Upper lobe of left lung (tissue), 6 donors: ENCODE measurements at regions not wholly inside any gene's neighbourhood (a gene's known extent, or its start where the extent isn't known, plus 50 kb on each side); places are given as distances from the start of the nearest gene placed in this dataset.

Experiments
- ATAC-seq, 2 donors: fragments of 200-7000 bp; cut with Tn5 transposase; one replicate each; pipeline ENCODE4 v1.9.1; 2022; ENCODE audit warnings: mild to moderate bottlenecking in 2 of 2, moderate library complexity in 2 of 2; ENCODE audit not compliant: low FRiP score in 2 of 2
- DNase-seq, 2 donors: peaks; one replicate each; pipeline ENCODE4 v3.0.0-alpha.2; 2019 to 2020
- H3K27ac ChIP-seq, 4 donors: fragments of 200-600 bp; sonication (generic); one replicate each; pipeline ENCODE4 v1.5.1; 2016 to 2019
- H3K27me3 ChIP-seq, 4 donors: fragments of 200-600 bp; sonication (generic); one replicate each; pipeline ENCODE4 v1.5.1; 2017 to 2019
- H3K36me3 ChIP-seq, 4 donors: fragments of 200-600 bp; sonication (generic); one replicate each; pipeline ENCODE4 v1.5.1; 2016 to 2019
- H3K4me1 ChIP-seq, 4 donors: fragments of 200-600 bp; sonication (generic); one replicate each; pipeline ENCODE4 v1.5.1; 2018 to 2019
- H3K4me3 ChIP-seq, 4 donors: fragments of 200-600 bp; sonication (generic); one replicate each; pipeline ENCODE4 v1.5.1; 2017 to 2019; ENCODE audit warnings: mild to moderate bottlenecking in 2 of 4, moderate library complexity in 1 of 4
- H3K9me3 ChIP-seq, 4 donors: fragments of 200-600 bp; sonication (generic); one replicate each; pipeline ENCODE4 v1.5.1; 2018 to 2019
- EP300 ChIP-seq, 4 donors: sonication (generic); formaldehyde crosslinking; IDR thresholded peaks; one replicate each; pipeline ENCODE4 v1.5.1; 2017; ENCODE audit warnings: antibody characterized with exemption in 4 of 4, control low read depth in 2 of 4
- POLR2A ChIP-seq, 4 donors: fragments of 450-650 bp; IDR thresholded peaks; one replicate each; pipeline ENCODE4 v1.5.1; 2016 to 2017; ENCODE audit warnings: antibody characterized with exemption in 4 of 4, mild to moderate bottlenecking in 2 of 4
- POLR2AphosphoS5 ChIP-seq, 2 donors: sonication (generic); formaldehyde crosslinking; IDR thresholded peaks; one replicate each; pipeline ENCODE4 v1.5.1; 2017; ENCODE audit warnings: antibody characterized with exemption in 2 of 2
- WGBS, 2 donors: methylation state at CpG; one replicate each; pipeline ENCODE4 v1.1.5; 2017 to 2018; 5-methylcytosine and 5-hydroxymethylcytosine counted together
- TF ChIP-seq, protein P1 (sequence below), 6 experiments: fragments of 450-650 bp in 4 of 6; fragments of 200-600 bp in 2 of 6; sonication (generic) in 2 of 6; IDR thresholded peaks; one replicate each; pipeline ENCODE4 v1.5.1; 2016 to 2019; ENCODE audit warnings: antibody characterized with exemption in 6 of 6
- donor health status: DM: no; HTN: no; CAD: no; lungs with moderate emphysema.
- donor health status: DM: no; HTN: yes; CAD: no; lungs with severe emphysema.

DNA sequence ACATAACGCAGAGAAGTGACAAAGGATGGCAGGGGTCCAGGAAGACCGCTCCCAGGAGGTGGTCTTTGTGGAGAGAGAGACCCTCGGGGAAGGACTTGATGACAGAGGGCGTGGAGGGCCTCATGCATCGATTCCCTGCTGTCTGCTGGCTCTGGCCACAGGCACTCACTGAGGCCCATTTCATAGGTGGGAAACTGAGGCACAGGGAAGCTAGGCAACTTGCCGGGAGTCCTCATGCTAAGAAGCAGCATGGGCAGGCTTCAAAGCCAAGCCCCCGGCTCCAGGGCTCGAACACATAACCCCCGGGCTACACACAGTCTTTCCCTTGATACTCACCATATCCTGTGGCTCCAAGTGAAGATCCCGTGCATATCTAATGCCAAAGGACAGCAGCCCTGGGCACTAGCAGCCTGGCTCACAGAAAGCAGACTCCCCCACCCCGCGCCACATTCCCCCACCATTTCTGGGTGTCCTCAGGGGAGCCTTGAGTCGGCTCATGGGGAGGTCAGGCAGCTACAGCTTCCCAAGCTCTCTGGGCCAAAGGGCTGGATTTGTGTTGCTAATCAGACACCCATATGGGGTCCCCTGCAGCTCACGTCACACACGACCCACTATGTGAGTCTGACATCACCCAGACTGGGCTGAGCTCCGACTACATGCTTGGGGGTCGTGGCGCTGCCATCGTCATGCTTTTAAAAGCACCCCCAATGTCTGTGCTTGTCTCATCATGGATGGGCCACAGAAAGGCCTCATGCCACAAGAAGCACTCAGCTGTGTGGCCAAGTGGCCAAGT, 130.9 kb upstream of the PMEPA1 start:
- no peaks in the 10 kb centered on the region for H3K27me3 ChIP-seq
- H3K4me1 ChIP-seq = no peaks in the 10 kb centered on the region
- ATAC-seq (no peak), DNase-seq (no peak)
- 88 to 89% methylated on average over 18 to 19 of the region's 19 CpGs for WGBS, 2 donors
- H3K36me3 ChIP-seq = no peaks in the 10 kb centered on the region
- no peaks in the 10 kb centered on the region for H3K9me3 ChIP-seq
- TF ChIP-seq POLR2AphosphoS5 (IDR thresholded peaks at IDR 0.05) = no peak
- TF ChIP-seq POLR2A (IDR thresholded peaks at IDR 0.05) = no peak
- TF ChIP-seq, protein P1, sequence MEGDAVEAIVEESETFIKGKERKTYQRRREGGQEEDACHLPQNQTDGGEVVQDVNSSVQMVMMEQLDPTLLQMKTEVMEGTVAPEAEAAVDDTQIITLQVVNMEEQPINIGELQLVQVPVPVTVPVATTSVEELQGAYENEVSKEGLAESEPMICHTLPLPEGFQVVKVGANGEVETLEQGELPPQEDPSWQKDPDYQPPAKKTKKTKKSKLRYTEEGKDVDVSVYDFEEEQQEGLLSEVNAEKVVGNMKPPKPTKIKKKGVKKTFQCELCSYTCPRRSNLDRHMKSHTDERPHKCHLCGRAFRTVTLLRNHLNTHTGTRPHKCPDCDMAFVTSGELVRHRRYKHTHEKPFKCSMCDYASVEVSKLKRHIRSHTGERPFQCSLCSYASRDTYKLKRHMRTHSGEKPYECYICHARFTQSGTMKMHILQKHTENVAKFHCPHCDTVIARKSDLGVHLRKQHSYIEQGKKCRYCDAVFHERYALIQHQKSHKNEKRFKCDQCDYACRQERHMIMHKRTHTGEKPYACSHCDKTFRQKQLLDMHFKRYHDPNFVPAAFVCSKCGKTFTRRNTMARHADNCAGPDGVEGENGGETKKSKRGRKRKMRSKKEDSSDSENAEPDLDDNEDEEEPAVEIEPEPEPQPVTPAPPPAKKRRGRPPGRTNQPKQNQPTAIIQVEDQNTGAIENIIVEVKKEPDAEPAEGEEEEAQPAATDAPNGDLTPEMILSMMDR (IDR thresholded peaks at IDR 0.05) = no peak
- TF ChIP-seq EP300 (IDR thresholded peaks at IDR 0.05) = no peak
- no peak overlapping the region for H3K4me3 ChIP-seq
- H3K27ac ChIP-seq = no peak overlapping the region

DNA sequence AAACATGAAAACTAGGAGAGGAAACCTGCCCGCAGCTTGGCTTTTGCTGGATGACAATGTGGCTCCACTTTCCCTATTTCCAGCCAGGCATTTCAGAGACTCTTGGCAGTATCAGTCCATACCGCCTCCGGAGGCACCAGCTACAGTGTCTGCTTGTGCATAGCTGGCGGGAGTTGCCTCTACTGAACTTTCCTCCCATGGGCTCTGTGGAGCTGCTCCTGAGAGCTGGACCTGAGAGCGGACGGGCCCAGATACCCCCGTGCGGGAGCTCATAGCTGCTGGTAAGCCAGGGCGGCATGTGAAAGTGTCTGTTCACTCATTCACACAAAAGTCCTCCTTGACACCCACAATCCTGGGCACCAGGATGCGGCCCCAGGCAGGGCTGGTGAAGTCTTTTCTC, 130.3 kb upstream of the PMEPA1 start:
- no peaks in the 10 kb centered on the region for H3K36me3 ChIP-seq
- no peak overlapping the region for H3K27ac ChIP-seq
- no peak overlapping the region for H3K4me3 ChIP-seq
- 85 to 96% methylated on average over 3 to 10 of the region's 10 CpGs for WGBS, 2 donors
- TF ChIP-seq, protein P1 (IDR thresholded peaks at IDR 0.05) = no peak
- no peak for TF ChIP-seq EP300 (IDR thresholded peaks at IDR 0.05)
- no peaks in the 10 kb centered on the region for H3K27me3 ChIP-seq
- H3K4me1 ChIP-seq = no peaks in the 10 kb centered on the region
- no peaks in the 10 kb centered on the region for H3K9me3 ChIP-seq
- ATAC-seq = no peak
- DNase-seq = no peak

DNA sequence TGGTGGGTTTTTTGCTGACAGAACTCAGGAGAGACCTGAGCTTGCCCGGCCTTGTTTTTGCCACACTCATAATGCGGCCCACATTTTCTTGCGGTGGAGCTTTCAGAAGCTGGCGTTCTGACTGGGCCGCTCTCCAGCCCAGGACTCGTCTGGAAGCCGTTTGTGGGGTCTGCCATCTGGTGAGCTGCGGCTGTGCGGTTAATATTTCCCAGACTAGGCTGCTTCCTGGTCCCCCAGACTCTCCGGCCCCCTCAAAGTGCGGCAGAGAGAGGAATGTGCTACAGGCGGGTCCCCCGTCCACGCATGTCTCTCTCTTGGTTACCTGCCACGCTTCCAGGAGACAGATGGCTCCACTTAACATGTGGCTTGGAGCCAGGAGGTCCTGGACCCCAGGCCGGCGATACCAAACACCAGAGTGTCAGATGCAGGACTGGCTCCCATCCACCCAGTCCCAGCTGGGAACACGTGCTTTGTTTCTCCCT, 128.9 kb upstream of the PMEPA1 start:
- H3K9me3 ChIP-seq = no peaks in the 10 kb centered on the region
- TF ChIP-seq, protein P1 (IDR thresholded peaks at IDR 0.05) = no peak
- TF ChIP-seq POLR2A (IDR thresholded peaks at IDR 0.05) = no peak
- TF ChIP-seq POLR2AphosphoS5 (IDR thresholded peaks at IDR 0.05) = no peak
- TF ChIP-seq EP300 (IDR thresholded peaks at IDR 0.05) = no peak
- WGBS, 2 donors = 63 to 74% methylated on average over 18 of the region's 18 CpGs
- no peak overlapping the region for H3K4me3 ChIP-seq
- no peaks in the 10 kb centered on the region for H3K27me3 ChIP-seq
- no peaks in the 10 kb centered on the region for H3K36me3 ChIP-seq
- no peak for DNase-seq
- no peaks in the 10 kb centered on the region for H3K4me1 ChIP-seq
- no peak for ATAC-seq
- no peak overlapping the region for H3K27ac ChIP-seq

DNA sequence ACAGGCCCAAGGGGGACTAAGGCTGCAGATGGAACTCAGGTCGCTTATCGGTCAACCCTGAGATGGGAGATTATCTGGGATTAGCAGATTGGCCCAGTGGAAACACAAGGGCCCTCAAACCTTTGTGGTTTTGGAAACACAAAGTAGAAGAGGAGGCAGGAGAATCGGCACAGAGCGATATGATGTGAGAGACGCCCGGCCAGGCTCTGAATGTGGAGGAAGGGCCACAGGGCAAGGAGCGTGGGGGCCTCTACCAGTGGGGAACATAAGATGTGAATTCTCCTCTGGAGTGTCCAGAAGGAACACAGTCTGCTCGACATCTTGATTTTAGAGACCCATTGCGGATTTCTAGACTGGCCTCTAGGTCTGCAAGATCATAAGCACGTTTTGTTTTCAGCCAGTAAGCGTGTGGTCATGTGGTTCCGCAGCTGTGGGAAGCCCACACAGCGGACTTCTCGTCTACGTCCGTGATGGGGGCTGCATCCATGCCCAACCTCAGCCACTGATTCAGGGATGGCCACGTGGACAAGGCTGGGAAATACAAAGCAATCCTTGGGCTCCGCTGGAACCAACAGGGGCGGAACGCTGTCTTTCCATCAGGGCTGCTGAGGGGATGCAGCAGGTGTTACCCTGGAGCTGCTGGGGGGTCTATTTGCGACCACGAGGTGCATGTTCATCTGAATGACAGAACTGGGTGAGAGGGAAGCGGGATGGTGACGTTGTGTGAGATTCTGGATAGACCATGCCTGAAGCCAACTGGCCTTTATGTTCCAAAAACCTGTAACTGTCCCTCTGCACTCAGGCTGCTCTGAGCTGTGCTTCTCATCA, 127.6 kb upstream of the PMEPA1 start:
- no peak for DNase-seq
- H3K27ac ChIP-seq = no peak overlapping the region

More for the DNA sequence above, 127.6 kb upstream of the PMEPA1 start:
- ATAC-seq = no peak
- no peaks in the 10 kb centered on the region for H3K4me1 ChIP-seq
- WGBS, 2 donors = 91 to 93% methylated on average over 24 of the region's 24 CpGs
- no peak overlapping the region for H3K4me3 ChIP-seq
- no peaks in the 10 kb centered on the region for H3K9me3 ChIP-seq
- H3K27me3 ChIP-seq = no peaks in the 10 kb centered on the region
- no peak for TF ChIP-seq POLR2AphosphoS5 (IDR thresholded peaks at IDR 0.05)
- TF ChIP-seq POLR2A (IDR thresholded peaks at IDR 0.05) = no peak
- TF ChIP-seq, protein P1 (IDR thresholded peaks at IDR 0.05) = no peak
- TF ChIP-seq EP300 (IDR thresholded peaks at IDR 0.05) = no peak
- no peaks in the 10 kb centered on the region for H3K36me3 ChIP-seq
